ENCODE measurements at regions not wholly inside any gene's neighbourhood (a gene's known extent, or its start where the extent isn't known, plus 50 kb on each side); places are given as distances from the start of the nearest gene placed in this dataset.
A peak's percentile ranks its signal among the peaks of the same experiment; 100 is the strongest.
"Not testable (repeated sequence)": the region's sequence is repeated elsewhere in the genome, so short reads cannot be mapped to it uniquely, and the experiment has no call there.

- peak; percentile 28 to 49 for DNase-seq
These were observed 563.9 kb upstream of the NR5A2 start for GRCh38 chr1:199463521-199464127.

GRCh38 chr1:199466961-199467360 is 560.5 kb upstream of the NR5A2 start:
- DNase-seq, result no peak

GRCh38 chr1:199472018-199472417 is 555.5 kb upstream of the NR5A2 start:
- DNase-seq, result no peak

- DNase-seq, result no peak
These were observed 554.5 kb upstream of the NR5A2 start for GRCh38 chr1:199472978-199473377.

- DNase-seq, result no peak
These were observed 552.8 kb upstream of the NR5A2 start for GRCh38 chr1:199474738-199475137.

- DNase-seq, result no peak
These were observed 545.1 kb upstream of the NR5A2 start for GRCh38 chr1:199482426-199482825.

GRCh38 chr1:199489594-199489993 is 537.9 kb upstream of the NR5A2 start:
- DNase-seq, result no peak

- no peak for DNase-seq
These were observed 536.6 kb upstream of the NR5A2 start for GRCh38 chr1:199490769-199491527.

- no peak for DNase-seq
These were observed 532.1 kb upstream of the NR5A2 start for GRCh38 chr1:199495432-199495831.

- peak; percentile 50 to 81 for DNase-seq
These were observed 528.7 kb upstream of the NR5A2 start for GRCh38 chr1:199498802-199499201.

- DNase-seq, result no peak
These were observed 519.4 kb upstream of the NR5A2 start for GRCh38 chr1:199508072-199508471.

GRCh38 chr1:199508653-199509052 is 518.9 kb upstream of the NR5A2 start:
- no peak for DNase-seq

- no peak for DNase-seq
These were observed 518.1 kb upstream of the NR5A2 start for GRCh38 chr1:199509456-199509855.

GRCh38 chr1:199510314-199510713 is 517.2 kb upstream of the NR5A2 start:
- DNase-seq, result no peak

- no peak for DNase-seq
These were observed 515.3 kb upstream of the NR5A2 start for GRCh38 chr1:199512037-199512710.

- no peak for DNase-seq
These were observed 512.2 kb upstream of the NR5A2 start for GRCh38 chr1:199515261-199515660.

GRCh38 chr1:199522338-199522737 is 505.2 kb upstream of the NR5A2 start:
- no peak for DNase-seq

- DNase-seq, result no peak
These were observed 504.6 kb upstream of the NR5A2 start for GRCh38 chr1:199522936-199523335.

- no peak for DNase-seq
These were observed 498.2 kb upstream of the NR5A2 start for GRCh38 chr1:199529324-199529723.

GRCh38 chr1:199533361-199533760 is 494.1 kb upstream of the NR5A2 start:
- not testable (repeated sequence) for DNase-seq

- DNase-seq, result no peak
These were observed 481.7 kb upstream of the NR5A2 start for GRCh38 chr1:199545780-199546179.

- no peak for DNase-seq
These were observed 481.2 kb upstream of the NR5A2 start for GRCh38 chr1:199546323-199546722.

GRCh38 chr1:199549421-199549820 is 478.1 kb upstream of the NR5A2 start:
- no peak for DNase-seq

Measured in inflammatory macrophage treated with lipopolysaccharide for 1 hour (primary cell).